Lower leg skin (tissue), 3 donors: ENCODE measurements at regions not wholly inside any gene's neighbourhood (a gene's known extent, or its start where the extent isn't known, plus 50 kb on each side); places are given as distances from the start of the nearest gene placed in this dataset.

Experiments
- POLR2A ChIP-seq, 2 donors: fragments of 450-650 bp; IDR thresholded peaks; one replicate each; pipeline ENCODE4 v1.6.1; 2016 to 2017; ENCODE audit warnings: antibody characterized with exemption in 2 of 2, mild to moderate bottlenecking in 1 of 2, moderate library complexity in 1 of 2
- TF ChIP-seq, protein P1 (sequence below), 3 donors: fragments of 450-650 bp; IDR thresholded peaks; one replicate each; pipeline ENCODE4 v1.5.1; 2016; ENCODE audit warnings: antibody characterized with exemption in 3 of 3, mild to moderate bottlenecking in 3 of 3, moderate library complexity in 2 of 3

DNA sequence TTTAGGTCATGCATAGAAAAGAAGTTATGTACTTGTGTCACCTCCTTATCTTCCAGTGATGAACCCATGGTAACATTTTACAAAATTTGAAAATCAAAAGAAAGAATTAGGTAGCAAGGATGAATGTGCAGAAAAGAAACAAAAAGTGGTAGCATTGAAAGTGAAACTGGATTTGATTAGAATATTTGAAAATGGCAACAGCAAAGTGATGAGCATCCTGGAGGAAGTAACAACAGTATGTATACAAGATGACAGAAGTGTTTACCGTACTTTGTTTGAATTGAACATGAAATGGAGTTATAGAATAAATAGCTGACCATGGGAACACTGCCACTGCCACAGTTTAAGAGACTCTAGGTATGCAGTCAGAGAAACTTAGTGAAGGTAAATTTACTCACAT, 1313.1 kb downstream of the CDH11 start:
- TF ChIP-seq, protein P1, sequence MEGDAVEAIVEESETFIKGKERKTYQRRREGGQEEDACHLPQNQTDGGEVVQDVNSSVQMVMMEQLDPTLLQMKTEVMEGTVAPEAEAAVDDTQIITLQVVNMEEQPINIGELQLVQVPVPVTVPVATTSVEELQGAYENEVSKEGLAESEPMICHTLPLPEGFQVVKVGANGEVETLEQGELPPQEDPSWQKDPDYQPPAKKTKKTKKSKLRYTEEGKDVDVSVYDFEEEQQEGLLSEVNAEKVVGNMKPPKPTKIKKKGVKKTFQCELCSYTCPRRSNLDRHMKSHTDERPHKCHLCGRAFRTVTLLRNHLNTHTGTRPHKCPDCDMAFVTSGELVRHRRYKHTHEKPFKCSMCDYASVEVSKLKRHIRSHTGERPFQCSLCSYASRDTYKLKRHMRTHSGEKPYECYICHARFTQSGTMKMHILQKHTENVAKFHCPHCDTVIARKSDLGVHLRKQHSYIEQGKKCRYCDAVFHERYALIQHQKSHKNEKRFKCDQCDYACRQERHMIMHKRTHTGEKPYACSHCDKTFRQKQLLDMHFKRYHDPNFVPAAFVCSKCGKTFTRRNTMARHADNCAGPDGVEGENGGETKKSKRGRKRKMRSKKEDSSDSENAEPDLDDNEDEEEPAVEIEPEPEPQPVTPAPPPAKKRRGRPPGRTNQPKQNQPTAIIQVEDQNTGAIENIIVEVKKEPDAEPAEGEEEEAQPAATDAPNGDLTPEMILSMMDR (IDR thresholded peaks at IDR 0.05) = no peak
- TF ChIP-seq POLR2A (IDR thresholded peaks at IDR 0.05) = no peak
